ENCODE measurements at regions not wholly inside any gene's neighbourhood (a gene's known extent, or its start where the extent isn't known, plus 50 kb on each side); places are given as distances from the start of the nearest gene placed in this dataset.
"Not testable (repeated sequence)": the region's sequence is repeated elsewhere in the genome, so short reads cannot be mapped to it uniquely, and the experiment has no call there.

GRCh38 chr14:55915456-55915855 lies 202.8 kb upstream of the PELI2 start:
- no peak for DNase-seq (ENCODE audit: extremely low spot score, insufficient read length, low read depth)
- no peak for FAIRE-seq

DNA sequence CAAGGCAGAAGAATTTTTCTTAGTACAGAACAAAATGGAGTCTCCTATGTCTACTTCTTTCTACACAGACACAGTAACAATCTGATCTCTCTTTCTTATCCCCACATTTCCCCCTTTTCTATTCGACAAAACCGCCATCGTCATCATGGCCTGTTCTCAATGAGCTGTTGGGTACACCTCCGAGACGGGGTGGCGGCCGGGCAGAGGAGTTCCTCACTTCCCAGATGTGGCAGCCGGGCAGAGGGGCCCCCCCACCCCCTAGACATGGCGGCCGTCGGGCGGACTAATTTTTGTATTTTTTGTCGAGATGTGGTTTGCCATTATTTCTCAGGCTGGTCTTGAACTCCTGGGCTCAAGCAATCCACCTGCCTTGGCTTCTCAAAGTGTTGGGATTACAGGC lies 198.4 kb upstream of the PELI2 start:
- FAIRE-seq; DNase-seq (ENCODE audit: extremely low spot score, insufficient read length, low read depth): not testable (repeated sequence)

GRCh38 chr14:55921511-55921910 lies 196.7 kb upstream of the PELI2 start:
- FAIRE-seq (no peak), DNase-seq (ENCODE audit: extremely low spot score, insufficient read length, low read depth) (no peak)

- no peak for FAIRE-seq
- no peak for DNase-seq (ENCODE audit: extremely low spot score, insufficient read length, low read depth)
These were observed 192.2 kb upstream of the PELI2 start for GRCh38 chr14:55926007-55926406.

GRCh38 chr14:55927028-55927427 lies 191.2 kb upstream of the PELI2 start:
- FAIRE-seq = no peak
- no peak for DNase-seq (ENCODE audit: extremely low spot score, insufficient read length, low read depth)

GRCh38 chr14:55928276-55928675 lies 189.9 kb upstream of the PELI2 start:
- no peak for FAIRE-seq

DNA sequence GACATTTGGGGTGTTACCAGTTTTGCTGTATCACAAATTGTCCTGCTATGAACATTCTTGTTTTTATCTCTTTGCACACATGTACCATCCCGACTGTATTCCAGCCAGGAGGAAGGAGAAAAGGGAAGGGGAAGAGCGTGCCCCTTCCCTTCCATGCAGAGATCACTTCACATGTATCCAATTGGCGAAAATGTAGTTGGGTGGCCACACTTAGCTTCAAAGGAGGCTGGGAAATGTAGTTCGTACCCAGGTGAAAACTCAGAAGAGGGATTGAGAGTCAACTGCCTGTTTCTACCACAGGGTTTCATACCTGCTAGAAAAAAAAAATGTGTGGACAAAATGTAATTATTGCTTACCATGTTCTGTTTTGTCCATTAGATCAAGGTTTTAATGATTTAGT lies 189.1 kb upstream of the PELI2 start:
- FAIRE-seq = no peak
- no peak for DNase-seq (ENCODE audit: extremely low spot score, insufficient read length, low read depth)

More at GRCh38 chr14:55928276-55928675, 189.9 kb upstream of the PELI2 start:
- no peak for DNase-seq (ENCODE audit: extremely low spot score, insufficient read length, low read depth)

DNA sequence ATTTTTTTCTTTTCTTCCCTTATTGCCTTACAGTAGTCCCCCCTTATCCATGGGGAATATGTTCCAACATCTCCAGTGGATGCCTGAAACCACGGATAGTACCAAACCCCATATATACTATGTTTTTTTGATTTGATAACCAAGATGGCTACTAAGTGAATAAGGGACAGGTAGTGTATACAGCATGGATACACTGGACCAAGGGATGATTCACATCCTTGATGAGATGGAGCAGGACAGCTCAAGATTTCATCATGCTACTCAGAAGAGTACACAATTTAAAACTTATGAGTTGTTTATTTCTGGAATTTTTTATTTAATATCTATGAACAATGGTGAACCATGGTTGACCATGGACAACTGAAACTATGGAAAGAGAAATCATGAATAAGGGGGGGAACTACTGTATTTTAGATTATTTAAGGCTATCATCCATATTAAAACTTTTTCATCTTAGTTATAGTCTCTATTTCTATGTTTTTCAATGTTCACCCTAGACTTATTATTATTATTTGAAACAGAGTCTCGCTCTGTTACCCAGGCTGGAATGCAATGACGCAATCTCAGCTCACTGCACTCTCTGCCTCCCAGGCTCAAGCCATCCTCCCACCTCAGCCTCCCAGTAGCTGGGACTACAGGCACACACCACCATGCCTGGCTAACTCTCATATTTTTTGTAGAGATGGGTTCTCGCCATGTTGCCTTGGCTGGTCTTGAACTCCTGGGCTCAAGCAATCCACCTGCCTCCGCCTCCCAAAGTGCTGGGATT lies 188.0 kb upstream of the PELI2 start:
- DNase-seq (ENCODE audit: extremely low spot score, insufficient read length, low read depth) (no peak), FAIRE-seq (no peak)

- FAIRE-seq = no peak
- no peak for DNase-seq (ENCODE audit: extremely low spot score, insufficient read length, low read depth)
These were observed 181.5 kb upstream of the PELI2 start for GRCh38 chr14:55936691-55937090.

DNA sequence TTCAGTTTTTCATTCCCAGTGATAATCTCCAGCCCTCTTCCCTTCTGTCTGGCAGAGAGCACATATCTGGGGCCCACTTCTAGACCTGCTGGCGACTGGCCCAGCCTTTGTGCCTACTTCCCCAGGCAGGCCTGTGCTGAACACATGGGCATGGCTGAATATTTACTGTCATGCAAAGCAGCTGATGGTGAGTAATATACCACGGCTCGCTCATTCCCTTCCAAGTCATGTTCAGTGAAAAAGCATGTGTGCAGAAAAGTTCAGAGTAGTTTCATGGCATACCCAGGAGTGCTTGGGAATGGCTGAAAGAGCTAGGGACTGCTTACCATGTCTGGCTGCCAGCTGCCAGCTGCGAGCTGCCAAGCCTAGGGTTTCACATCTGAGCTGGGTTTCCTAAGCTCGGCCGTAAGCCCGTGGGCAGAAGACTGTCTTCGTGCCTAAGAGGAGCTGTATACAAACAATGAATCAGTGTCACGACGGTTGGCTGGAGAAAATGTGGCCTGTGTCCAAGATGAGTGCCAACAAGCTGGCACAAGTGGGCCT lies 179.9 kb upstream of the PELI2 start:
- FAIRE-seq (no peak), DNase-seq (ENCODE audit: extremely low spot score, insufficient read length, low read depth) (no peak)

DNA sequence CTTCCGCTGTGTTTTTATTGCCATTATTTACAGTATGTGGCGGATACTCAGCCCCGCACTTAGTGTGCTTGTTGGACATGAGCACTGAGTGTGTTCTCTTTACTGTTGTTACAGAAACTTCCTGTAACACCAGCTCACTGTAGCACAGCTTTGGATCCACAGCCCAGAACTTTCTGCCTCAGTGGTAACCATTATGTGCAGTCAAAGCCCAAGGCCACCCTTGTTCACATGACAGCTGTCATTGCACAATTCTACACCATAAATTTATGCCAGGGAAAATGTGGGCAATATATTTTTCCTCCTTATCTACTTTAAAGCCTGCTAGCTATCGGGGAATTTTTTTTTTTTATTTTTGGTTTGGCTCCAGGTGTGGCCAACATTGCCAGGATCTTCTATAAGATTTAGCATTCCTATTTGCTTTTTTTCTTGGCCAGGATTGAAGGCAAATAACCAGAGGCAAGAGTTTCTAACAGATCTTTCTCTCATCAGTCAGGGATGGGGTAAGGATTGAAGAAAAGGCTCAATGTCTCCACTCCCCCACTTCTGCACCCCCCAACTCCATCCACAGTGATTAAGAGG lies 176.0 kb upstream of the PELI2 start:
- FAIRE-seq = no peak

GRCh38 chr14:55942826-55943225 lies 175.4 kb upstream of the PELI2 start:
- no peak for FAIRE-seq
- no peak for DNase-seq (ENCODE audit: extremely low spot score, insufficient read length, low read depth)

More for the DNA sequence above, 176.0 kb upstream of the PELI2 start:
- no peak for DNase-seq (ENCODE audit: extremely low spot score, insufficient read length, low read depth)

DNA sequence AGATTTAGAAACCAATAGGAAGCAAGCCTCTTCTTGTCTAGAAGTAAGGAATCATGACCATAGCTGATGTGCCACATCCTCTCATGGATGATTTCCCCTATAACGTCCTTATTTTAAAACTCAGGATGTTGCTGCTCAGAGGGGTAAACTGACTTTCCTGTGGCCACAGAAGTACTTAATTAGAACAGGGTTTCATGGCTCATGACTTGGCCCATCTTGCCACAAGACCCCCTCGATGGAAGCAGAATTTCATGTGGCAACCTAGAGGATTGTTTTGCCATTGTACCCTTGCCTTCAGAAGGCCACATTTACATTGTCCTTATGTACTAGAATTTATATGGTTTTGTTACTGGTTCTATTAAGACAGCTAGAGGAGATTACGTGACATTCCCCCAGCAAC lies 173.5 kb upstream of the PELI2 start:
- DNase-seq (ENCODE audit: extremely low spot score, insufficient read length, low read depth) (no peak), FAIRE-seq (no peak)

DNA sequence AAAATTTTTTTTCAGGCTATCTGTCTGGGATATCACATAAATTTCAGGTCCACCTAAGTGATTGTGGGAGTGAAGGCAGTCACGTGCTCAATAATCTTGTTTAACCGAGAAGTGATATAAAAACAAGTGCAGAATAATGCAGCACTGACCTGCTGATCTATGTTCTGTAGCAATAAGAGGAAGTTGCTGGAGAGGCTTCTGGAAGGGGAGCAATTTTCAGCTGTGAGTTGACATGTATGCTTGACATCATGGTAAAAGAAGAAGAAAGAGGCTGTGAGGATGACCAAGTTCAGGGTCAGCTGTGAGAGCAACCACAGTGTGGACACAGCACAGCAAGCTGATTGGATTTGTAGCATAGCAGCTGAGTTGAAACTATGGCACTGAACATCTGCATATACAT lies 172.0 kb upstream of the PELI2 start:
- no peak for FAIRE-seq

DNA sequence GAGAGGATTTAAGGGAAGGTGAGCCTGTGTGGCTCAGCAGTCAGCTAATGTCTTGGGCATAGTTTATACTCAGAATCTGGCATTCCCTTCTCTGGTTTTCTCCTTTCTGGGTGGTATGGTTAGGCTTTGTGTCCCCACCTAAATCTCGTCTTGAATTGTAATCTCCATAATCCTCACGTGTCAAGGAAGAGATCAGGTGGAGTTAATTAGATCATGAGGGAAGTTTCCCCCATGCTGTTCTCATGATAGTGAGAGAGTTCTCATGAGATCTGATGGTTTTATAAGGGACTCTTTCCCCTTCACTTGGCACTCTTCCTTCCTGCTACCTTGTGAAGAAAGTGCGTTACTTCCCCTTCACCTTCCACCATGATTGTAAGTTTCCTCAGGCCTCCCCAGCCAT lies 169.8 kb upstream of the PELI2 start:
- FAIRE-seq = no peak
- no peak for DNase-seq (ENCODE audit: extremely low spot score, insufficient read length, low read depth)

More for the DNA sequence above, 172.0 kb upstream of the PELI2 start:
- no peak for DNase-seq (ENCODE audit: extremely low spot score, insufficient read length, low read depth)

DNA sequence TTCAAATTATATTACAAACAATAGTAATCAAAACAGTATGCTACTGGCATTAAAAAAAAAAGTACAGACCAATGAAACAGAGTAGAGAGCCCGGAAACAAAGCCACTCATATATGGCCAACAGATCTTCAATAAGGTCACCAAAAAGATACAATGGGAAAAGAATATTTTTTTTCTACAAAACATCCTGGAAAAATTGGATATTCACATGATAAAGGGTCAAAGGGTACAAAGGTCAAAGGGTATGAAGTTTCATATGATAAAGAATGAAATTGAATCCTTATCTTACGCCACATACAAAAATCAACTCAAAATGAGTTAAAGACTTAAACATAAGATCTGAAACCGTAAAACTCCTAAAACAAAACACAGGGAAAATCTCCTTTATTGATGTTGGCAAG lies 168.5 kb upstream of the PELI2 start:
- no peak for FAIRE-seq
- no peak for DNase-seq (ENCODE audit: extremely low spot score, insufficient read length, low read depth)

DNA sequence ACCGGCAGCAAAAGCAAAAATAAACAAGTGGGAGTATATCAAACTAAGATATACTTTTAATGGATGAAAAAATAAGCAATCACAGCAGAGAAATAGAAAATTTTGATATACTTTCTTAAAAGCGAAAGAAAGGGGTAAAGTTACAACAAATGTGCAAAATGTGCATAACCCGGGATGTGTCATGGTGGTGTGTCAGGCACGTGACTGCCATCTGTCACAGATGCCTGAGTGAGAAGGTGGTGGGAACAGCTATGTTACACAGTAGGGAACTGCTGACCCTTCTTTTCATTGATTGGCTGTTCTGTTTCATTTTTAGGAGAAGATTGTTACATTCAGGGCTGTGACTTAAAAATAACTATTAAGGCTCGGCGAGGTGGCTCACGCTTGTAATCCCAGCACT lies 168.1 kb upstream of the PELI2 start:
- FAIRE-seq = no peak

GRCh38 chr14:55951341-55952206 lies 166.6 kb upstream of the PELI2 start:
- DNase-seq (ENCODE audit: extremely low spot score, insufficient read length, low read depth) = no peak
- no peak for FAIRE-seq

More for the DNA sequence above, 168.1 kb upstream of the PELI2 start:
- DNase-seq (ENCODE audit: extremely low spot score, insufficient read length, low read depth) = no peak

GRCh38 chr14:55954108-55954507 lies 164.1 kb upstream of the PELI2 start:
- DNase-seq (ENCODE audit: extremely low spot score, insufficient read length, low read depth) = no peak
- FAIRE-seq = no peak

DNA sequence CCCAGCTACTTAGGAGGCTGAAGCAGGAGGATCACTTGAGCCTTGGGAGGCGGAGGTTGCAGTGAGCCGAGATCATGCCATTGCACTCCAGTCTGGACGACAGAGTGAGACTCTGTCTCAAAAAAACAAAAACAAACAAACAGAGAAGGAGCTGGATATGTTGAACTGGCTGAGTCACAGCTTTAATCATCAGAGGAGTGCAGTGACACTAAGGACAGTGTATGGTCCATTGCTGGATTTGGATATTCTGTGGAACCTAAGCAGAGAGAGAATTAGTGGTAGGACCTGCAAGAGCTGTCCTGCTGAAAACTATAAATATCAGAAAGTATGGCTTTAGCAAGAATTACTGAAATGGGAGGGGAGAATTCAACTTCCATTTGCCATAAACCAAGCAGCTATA lies 163.0 kb upstream of the PELI2 start:
- no peak for DNase-seq (ENCODE audit: extremely low spot score, insufficient read length, low read depth)
- FAIRE-seq = no peak

DNA sequence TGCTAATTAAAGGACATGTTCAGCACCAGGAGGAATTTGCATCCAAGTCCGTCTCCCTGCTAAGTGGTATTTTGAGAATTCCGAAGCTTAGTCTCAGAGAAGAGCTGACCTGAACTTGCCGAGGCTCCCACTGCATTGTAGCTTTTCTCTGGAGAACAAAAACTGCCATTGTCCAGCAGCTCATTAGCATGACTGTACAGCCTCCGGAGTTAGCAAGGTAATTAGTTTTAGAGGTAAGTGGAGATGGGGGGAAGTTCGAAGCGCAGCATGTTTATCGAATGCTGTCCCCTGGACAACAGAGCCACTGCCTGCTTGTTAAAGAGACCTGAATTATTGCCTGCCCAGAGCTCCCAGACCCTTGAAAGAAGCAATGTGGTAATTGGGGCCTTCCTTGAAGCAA lies 160.3 kb upstream of the PELI2 start:
- DNase-seq (ENCODE audit: extremely low spot score, insufficient read length, low read depth) (no peak), FAIRE-seq (no peak)

Data from GM18507 (cell line).